Effector memory CD4-positive, alpha-beta T cell (primary cell): ENCODE measurements at regions not wholly inside any gene's neighbourhood (a gene's known extent, or its start where the extent isn't known, plus 50 kb on each side); places are given as distances from the start of the nearest gene placed in this dataset.

Source experiments
- DNase-seq, 3 donors: peaks; one replicate each; pipeline ENCODE4 v3.0.0-alpha.2; 2020
- H3K27ac ChIP-seq: 2 replicates; pipeline ENCODE4 v1.7.0; 2013; ENCODE audit warnings: mild to moderate bottlenecking, low read length, moderate library complexity; ENCODE audit not compliant: insufficient read depth, poor library complexity, severe bottlenecking
- H3K27me3 ChIP-seq: replicated peaks from 2 replicates; pipeline ENCODE4 v1.7.0; 2013; ENCODE audit warnings: mild to moderate bottlenecking, low read length; ENCODE audit not compliant: insufficient read depth, control insufficient read depth, poor library complexity, severe bottlenecking
- H3K36me3 ChIP-seq: 2 replicates; pipeline ENCODE4 v1.7.0; 2013; ENCODE audit warnings: mild to moderate bottlenecking, low read length, moderate library complexity; ENCODE audit not compliant: control insufficient read depth, insufficient read depth
- H3K4me1 ChIP-seq: 2 replicates; pipeline ENCODE4 v1.7.0; 2013; ENCODE audit warnings: low read length, mild to moderate bottlenecking; ENCODE audit not compliant: control insufficient read depth, insufficient read depth, poor library complexity, severe bottlenecking
- H3K4me3 ChIP-seq: 2 replicates; pipeline ENCODE4 v1.7.0; 2013; ENCODE audit warnings: low read length, low read depth, mild to moderate bottlenecking; ENCODE audit not compliant: insufficient read depth, poor library complexity, severe bottlenecking
- H3K9me3 ChIP-seq: 2 replicates; pipeline ENCODE4 v1.7.0; 2013; ENCODE audit warnings: mild to moderate bottlenecking, low read length, moderate library complexity; ENCODE audit not compliant: control insufficient read depth

DNA sequence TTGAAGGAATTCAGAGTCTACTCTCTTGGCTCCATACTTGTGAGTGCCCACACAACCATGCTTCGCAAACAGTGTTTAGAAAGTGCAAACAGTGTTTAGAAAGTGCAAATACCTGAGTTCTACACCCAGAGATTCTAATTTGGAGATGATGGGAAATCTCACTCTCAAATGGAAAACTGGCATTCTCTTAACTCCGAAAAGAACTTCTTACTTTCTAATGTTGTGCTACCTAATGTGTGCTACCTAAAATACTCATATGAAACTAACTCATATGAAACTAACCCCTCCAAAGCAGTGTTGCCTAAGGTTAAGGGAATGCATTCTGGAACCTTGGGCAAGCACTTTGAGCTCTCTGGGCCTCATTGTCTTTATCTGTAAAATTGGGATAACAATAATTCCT lies 55.5 kb upstream of the ZNF366 start:
- H3K4me3 ChIP-seq: no peak overlapping the region
- DNase-seq: no peak
- no peaks in the 10 kb centered on the region for H3K36me3 ChIP-seq
- H3K4me1 ChIP-seq: no peaks in the 10 kb centered on the region
- H3K27ac ChIP-seq: no peak overlapping the region
- H3K27me3 ChIP-seq: peaks cover 2% of the 10 kb centered on the region
- no peaks in the 10 kb centered on the region for H3K9me3 ChIP-seq

DNA sequence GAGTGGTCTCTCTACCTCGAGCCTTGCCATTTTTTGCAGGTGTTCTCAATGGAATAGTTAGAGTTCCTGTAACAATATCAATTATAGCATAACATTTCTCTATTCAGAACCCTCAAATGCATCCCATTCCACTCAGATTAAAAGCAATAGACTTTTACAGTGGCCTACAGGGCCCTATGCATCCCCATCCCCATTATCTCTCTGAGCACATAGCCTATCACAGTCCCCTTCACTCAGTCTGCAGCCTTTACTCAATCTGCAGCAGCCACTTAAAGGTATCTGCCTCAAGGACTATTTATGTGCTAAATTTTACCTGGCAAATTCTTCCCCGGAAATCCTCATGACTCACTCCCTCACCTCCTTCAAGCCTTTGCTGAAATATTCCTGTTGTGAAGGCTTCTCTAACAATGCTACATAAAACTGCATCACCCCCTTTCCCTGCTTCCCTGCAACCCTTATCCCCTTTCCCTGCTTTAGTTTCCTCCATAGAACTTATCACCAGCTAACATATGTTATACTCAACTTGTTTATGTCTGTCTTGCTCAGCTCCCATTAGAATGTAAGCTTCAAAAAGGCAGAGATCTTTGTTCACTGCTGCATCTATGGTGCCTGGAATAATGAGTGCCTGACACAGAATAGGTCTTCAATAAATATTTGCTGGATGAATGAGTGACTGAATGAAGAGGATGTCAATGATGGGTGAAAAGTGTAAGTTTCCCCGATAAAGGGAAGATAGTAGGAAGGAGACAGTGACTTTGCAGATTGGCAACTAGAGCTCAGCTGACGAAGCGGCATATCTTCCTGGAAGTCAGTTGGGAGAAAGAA lies 54.1 kb upstream of the ZNF366 start:
- no peak for DNase-seq
- peaks cover 5% of the 10 kb centered on the region for H3K4me1 ChIP-seq

DNA sequence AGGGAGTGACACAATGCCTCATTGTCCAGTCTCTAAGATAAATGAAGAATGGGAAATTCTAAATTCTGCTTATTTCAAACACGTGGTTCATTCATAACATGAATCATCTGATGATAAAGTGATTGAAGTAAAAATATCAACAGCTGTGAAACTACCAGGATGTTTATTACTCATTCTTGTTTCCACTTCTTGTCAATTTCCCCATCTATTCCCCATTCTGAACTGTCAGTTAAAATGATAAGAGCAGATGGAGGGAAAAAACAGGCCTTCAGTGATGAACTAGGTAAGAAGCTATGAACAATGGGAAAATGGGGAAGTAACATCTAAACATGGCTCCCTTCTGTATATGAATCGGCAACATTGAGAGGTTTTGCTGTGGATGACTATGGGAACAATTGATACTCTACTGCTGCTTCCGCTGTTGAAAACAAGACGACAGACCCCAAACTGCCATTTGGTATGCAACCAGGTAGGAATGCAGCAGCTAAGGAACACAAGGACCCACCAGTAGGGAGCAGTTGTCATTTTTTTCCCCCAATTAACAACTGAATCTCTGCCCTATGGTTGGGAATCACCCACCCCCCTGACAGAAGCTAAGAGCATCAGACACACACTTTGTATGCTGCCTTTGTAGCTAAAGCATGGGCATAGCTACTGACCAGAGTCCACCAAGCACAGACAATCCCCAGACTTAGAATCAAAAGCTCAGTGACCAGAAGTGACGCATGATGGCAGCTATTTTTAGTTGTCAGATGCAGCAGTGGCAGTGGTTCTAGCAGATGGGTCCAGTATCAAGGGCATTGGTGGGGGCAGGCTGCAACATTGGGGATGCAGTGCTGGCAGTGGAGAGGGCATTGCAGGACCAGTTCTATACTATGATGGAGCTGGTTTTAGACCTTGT lies 52.9 kb upstream of the ZNF366 start:
- H3K27ac ChIP-seq: no peak overlapping the region

More for the DNA sequence above, 54.1 kb upstream of the ZNF366 start:
- Histone ChIP-seq H3K27ac (no peak overlapping the region), H3K27me3 (peaks cover 12% of the 10 kb centered on the region), H3K36me3 (no peaks in the 10 kb centered on the region), H3K9me3 (no peaks in the 10 kb centered on the region), H3K4me3 (no peak overlapping the region)

DNA sequence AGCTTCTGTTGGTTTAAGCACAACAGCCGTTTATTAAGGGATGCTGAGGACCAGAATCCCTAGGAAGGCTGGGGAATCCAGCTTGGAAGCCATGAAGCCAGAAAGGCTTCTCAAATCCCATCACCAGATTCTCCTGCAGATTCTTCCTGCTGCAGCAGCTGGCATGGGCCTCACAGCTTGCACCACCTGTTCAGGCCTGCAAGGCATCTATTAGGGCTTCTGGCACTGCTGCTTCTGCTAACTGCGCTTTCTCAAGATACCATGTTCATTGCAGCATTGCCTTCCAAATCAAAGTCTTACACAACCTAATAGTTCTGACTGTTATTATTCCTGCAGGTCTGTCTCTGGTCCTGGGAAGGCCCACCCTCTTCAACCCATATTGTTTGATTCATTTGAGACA lies 51.2 kb upstream of the ZNF366 start:
- no peaks in the 10 kb centered on the region for H3K36me3 ChIP-seq
- H3K4me3 ChIP-seq: no peak overlapping the region
- H3K27me3 ChIP-seq: peaks cover 18% of the 10 kb centered on the region
- no peak overlapping the region for H3K27ac ChIP-seq
- H3K4me1 ChIP-seq: peaks cover 8% of the 10 kb centered on the region
- H3K9me3 ChIP-seq: no peaks in the 10 kb centered on the region
- DNase-seq: no peak

More for the DNA sequence above, 52.9 kb upstream of the ZNF366 start:
- H3K4me1 ChIP-seq: peaks cover 8% of the 10 kb centered on the region
- H3K4me3 ChIP-seq: no peak overlapping the region
- peaks cover 18% of the 10 kb centered on the region for H3K27me3 ChIP-seq
- no peaks in the 10 kb centered on the region for H3K36me3 ChIP-seq
- no peaks in the 10 kb centered on the region for H3K9me3 ChIP-seq
- DNase-seq: no peak

DNA sequence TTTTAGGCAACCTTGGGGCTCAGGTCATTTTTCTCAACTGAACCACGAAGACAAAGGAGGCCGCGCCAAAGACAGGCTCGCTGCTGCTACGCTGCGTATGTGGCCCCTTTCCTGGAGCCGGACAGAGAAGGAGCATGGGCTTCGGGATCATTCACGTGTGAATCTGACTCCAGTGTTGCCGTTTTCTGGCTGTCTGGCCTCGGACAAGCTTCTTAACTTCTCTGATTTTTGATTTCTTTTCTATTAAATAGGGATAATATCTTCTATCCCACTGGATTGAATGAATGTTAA lies 50.8 kb upstream of the ZNF366 start:
- Histone ChIP-seq H3K36me3 (no peaks in the 10 kb centered on the region), H3K27ac (no peak overlapping the region), H3K4me3 (no peak overlapping the region), H3K27me3 (peaks cover 18% of the 10 kb centered on the region), H3K4me1 (peaks cover 8% of the 10 kb centered on the region), H3K9me3 (no peaks in the 10 kb centered on the region)
- no peak for DNase-seq

DNA sequence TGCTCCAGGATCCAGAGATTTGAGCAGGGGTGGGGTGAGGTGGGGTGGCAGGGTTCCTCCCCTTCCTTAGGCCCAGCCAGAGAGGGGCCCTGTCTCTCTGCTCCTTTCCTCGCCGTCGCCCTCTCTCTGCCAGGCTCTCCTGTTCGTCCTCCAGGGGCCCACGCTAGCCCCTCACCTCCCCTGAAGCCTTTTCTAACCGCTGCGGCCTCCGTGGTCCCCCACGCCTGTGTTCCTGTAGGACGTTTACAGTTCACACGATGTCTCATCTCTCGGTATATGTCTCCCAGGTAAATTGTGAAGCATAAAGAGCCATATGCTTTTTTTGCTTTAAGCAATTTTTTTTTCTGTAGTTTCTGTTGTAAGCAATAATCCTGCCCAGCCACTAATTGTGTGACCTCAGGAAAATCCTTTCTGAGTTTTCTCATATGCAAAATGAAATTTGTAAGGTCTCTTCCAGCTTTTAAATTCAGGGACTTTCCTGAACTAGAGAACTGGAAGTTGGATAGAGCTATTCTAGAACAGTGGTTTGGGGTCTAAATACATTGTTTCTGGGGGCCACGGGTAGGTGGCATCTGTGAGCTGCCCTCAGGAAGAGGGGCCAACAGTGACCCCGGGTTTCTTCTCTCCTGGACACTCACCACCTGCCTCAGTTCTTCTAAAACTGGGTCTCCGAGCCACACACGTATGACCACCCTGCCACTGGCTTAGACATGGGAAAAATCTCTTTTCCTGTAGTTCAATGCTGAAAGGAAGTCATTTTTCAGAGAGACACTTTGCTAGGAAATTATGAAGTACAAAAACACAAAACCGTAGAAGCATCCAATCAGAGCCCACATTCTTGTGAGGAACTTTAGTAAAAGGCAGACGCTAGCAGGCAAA lies 50.2 kb upstream of the ZNF366 start:
- Histone ChIP-seq H3K4me1 (peaks cover 8% of the 10 kb centered on the region), H3K36me3 (no peaks in the 10 kb centered on the region), H3K27ac (no peak overlapping the region)

More for the DNA sequence above, 50.2 kb upstream of the ZNF366 start:
- peaks cover 18% of the 10 kb centered on the region for H3K27me3 ChIP-seq
- no peaks in the 10 kb centered on the region for H3K9me3 ChIP-seq
- peak overlapping the region; percentile 9 for H3K4me3 ChIP-seq
- DNase-seq: no peak
